ENCODE measurements at regions not wholly inside any gene's neighbourhood (a gene's known extent, or its start where the extent isn't known, plus 50 kb on each side); places are given as distances from the start of the nearest gene placed in this dataset.

GRCh38 chr12:11954181-11954580 is 116.6 kb upstream of the BCL2L14 start:
- H3K27ac ChIP-seq, result no peak overlapping the region
- no peaks in the 10 kb centered on the region for H3K27me3 ChIP-seq (ENCODE audit: control insufficient read depth, insufficient read depth, low read length)
- H3K9ac ChIP-seq, result no peak overlapping the region
- no peak overlapping the region for H3K4me2 ChIP-seq (ENCODE audit: low read length)
- H3K4me3 ChIP-seq (ENCODE audit: low read depth, low read length), result no peak overlapping the region
- H3K79me2 ChIP-seq, result no peaks in the 10 kb centered on the region
- H3K9me3 ChIP-seq (ENCODE audit: control insufficient read depth, low read length), result no peaks in the 10 kb centered on the region
- no peak overlapping the region for H2AFZ ChIP-seq
- no peaks in the 10 kb centered on the region for H3K36me3 ChIP-seq (ENCODE audit: control insufficient read depth, insufficient read depth, low read length)
- TF ChIP-seq CTCF (IDR thresholded peaks at IDR 0.05), result no peak
- H3K4me1 ChIP-seq, result peaks cover 3% of the 10 kb centered on the region

- Histone ChIP-seq H3K36me3 (ENCODE audit: control insufficient read depth, insufficient read depth, low read length) (no peaks in the 10 kb centered on the region), H3K4me3 (ENCODE audit: low read depth, low read length) (no peak overlapping the region), H2AFZ (no peak overlapping the region), H3K4me1 (no peaks in the 10 kb centered on the region), H3K9ac (no peak overlapping the region), H3K27me3 (ENCODE audit: control insufficient read depth, insufficient read depth, low read length) (no peaks in the 10 kb centered on the region), H3K27ac (no peak overlapping the region), H3K79me2 (no peaks in the 10 kb centered on the region), H3K9me3 (ENCODE audit: control insufficient read depth, low read length) (no peaks in the 10 kb centered on the region), H3K4me2 (ENCODE audit: low read length) (no peak overlapping the region)
- TF ChIP-seq CTCF (IDR thresholded peaks at IDR 0.05), result no peak
Measured at GRCh38 chr12:11958221-11959091, 112.3 kb upstream of the BCL2L14 start.

GRCh38 chr12:11959117-11959823 is 111.5 kb upstream of the BCL2L14 start:
- Histone ChIP-seq H3K4me1 (no peaks in the 10 kb centered on the region), H3K4me3 (ENCODE audit: low read depth, low read length) (no peak overlapping the region), H3K9ac (no peak overlapping the region), H3K36me3 (ENCODE audit: control insufficient read depth, insufficient read depth, low read length) (no peaks in the 10 kb centered on the region), H2AFZ (no peak overlapping the region), H3K4me2 (ENCODE audit: low read length) (no peak overlapping the region), H3K27me3 (ENCODE audit: control insufficient read depth, insufficient read depth, low read length) (no peaks in the 10 kb centered on the region), H3K79me2 (no peaks in the 10 kb centered on the region), H3K27ac (no peak overlapping the region), H3K9me3 (ENCODE audit: control insufficient read depth, low read length) (no peaks in the 10 kb centered on the region)
- TF ChIP-seq CTCF (IDR thresholded peaks at IDR 0.05), result no peak

- H3K4me2 ChIP-seq (ENCODE audit: low read length), result no peak overlapping the region
- no peak overlapping the region for H3K4me3 ChIP-seq (ENCODE audit: low read depth, low read length)
- no peaks in the 10 kb centered on the region for H3K9me3 ChIP-seq (ENCODE audit: control insufficient read depth, low read length)
- no peak overlapping the region for H3K9ac ChIP-seq
- no peaks in the 10 kb centered on the region for H3K4me1 ChIP-seq
- H3K36me3 ChIP-seq (ENCODE audit: control insufficient read depth, insufficient read depth, low read length), result no peaks in the 10 kb centered on the region
- H3K27me3 ChIP-seq (ENCODE audit: control insufficient read depth, insufficient read depth, low read length), result no peaks in the 10 kb centered on the region
- H3K79me2 ChIP-seq, result no peaks in the 10 kb centered on the region
- TF ChIP-seq CTCF (IDR thresholded peaks at IDR 0.05), result no peak
- H3K27ac ChIP-seq, result no peak overlapping the region
- no peak overlapping the region for H2AFZ ChIP-seq
Measured at GRCh38 chr12:11960646-11961045, 110.1 kb upstream of the BCL2L14 start.

All from parathyroid adenoma (tissue), 2 donors.